Fibroblast of skin of back (primary cell): ENCODE measurements at regions not wholly inside any gene's neighbourhood (a gene's known extent, or its start where the extent isn't known, plus 50 kb on each side); places are given as distances from the start of the nearest gene placed in this dataset.
A peak's percentile ranks its signal among the peaks of the same experiment; 100 is the strongest.

Experiments used
- DNase-seq: peaks from one replicate; pipeline ENCODE4 v3.0.0-alpha.2; 2013

- no peak for DNase-seq
Measured at GRCh38 chr12:62078020-62078419, 182.2 kb upstream of the USP15 start.

- DNase-seq = no peak
Measured at GRCh38 chr12:62082448-62082847, 177.8 kb upstream of the USP15 start.

- no peak for DNase-seq
Measured at GRCh38 chr12:62098132-62098531, 162.1 kb upstream of the USP15 start.

GRCh38 chr12:62103748-62104147 is 156.5 kb upstream of the USP15 start:
- DNase-seq = no peak

GRCh38 chr12:62106547-62107185 is 153.5 kb upstream of the USP15 start:
- no peak for DNase-seq

GRCh38 chr12:62113366-62114011 is 146.7 kb upstream of the USP15 start:
- no peak for DNase-seq

- DNase-seq = no peak
Measured at GRCh38 chr12:62116986-62117385, 143.2 kb upstream of the USP15 start.

GRCh38 chr12:62123721-62124203 is 136.4 kb upstream of the USP15 start:
- DNase-seq = peak; percentile 36

GRCh38 chr12:62127516-62127915 is 132.7 kb upstream of the USP15 start:
- no peak for DNase-seq

- no peak for DNase-seq
Measured at GRCh38 chr12:62128175-62128975, 131.8 kb upstream of the USP15 start.

- no peak for DNase-seq
Measured at GRCh38 chr12:62129291-62129690, 130.9 kb upstream of the USP15 start.

- DNase-seq = no peak
Measured at GRCh38 chr12:62130402-62130801, 129.8 kb upstream of the USP15 start.

- DNase-seq = no peak
Measured at GRCh38 chr12:62130834-62131552, 129.2 kb upstream of the USP15 start.

- no peak for DNase-seq
Measured at GRCh38 chr12:62133440-62133839, 126.8 kb upstream of the USP15 start.

GRCh38 chr12:62135553-62136200 is 124.5 kb upstream of the USP15 start:
- DNase-seq = no peak

- DNase-seq = no peak
Measured at GRCh38 chr12:62136496-62136895, 123.7 kb upstream of the USP15 start.

GRCh38 chr12:62138527-62138926 is 121.7 kb upstream of the USP15 start:
- DNase-seq = no peak

GRCh38 chr12:62146318-62146717 is 113.9 kb upstream of the USP15 start:
- no peak for DNase-seq

- DNase-seq = no peak
Measured at GRCh38 chr12:62158013-62158412, 102.2 kb upstream of the USP15 start.

GRCh38 chr12:62158461-62159360 is 101.5 kb upstream of the USP15 start:
- no peak for DNase-seq

- DNase-seq = no peak
Measured at GRCh38 chr12:62162214-62162613, 98.0 kb upstream of the USP15 start.
